ENCODE measurements at regions not wholly inside any gene's neighbourhood (a gene's known extent, or its start where the extent isn't known, plus 50 kb on each side); places are given as distances from the start of the nearest gene placed in this dataset.
A peak's percentile ranks its signal among the peaks of the same experiment; 100 is the strongest.

- Histone ChIP-seq H2AFZ (peak overlapping the region; percentile 71), H3F3A (ENCODE audit: insufficient read depth, low read depth) (peaks cover 21% of the 10 kb centered on the region), H4K20me1 (ENCODE audit: insufficient read depth) (no peaks in the 10 kb centered on the region), H3K36me3 (ENCODE audit: low read depth) (0 out of 2 replicates have a peak, but pooled peaks cover 7% of the 10 kb centered on the region), H3K9me3 (ENCODE audit: insufficient read depth, low read depth) (peaks cover 20% of the 10 kb centered on the region), H3K4me2 (peak overlapping the region; percentile 56), H3K4me3 (peak overlapping the region; percentile 6; the same call in 1 of the 2 replicates), H3K79me2 (ENCODE audit: low read depth) (no peaks in the 10 kb centered on the region), H3K27ac (peak overlapping the region; percentile 92), H3K9me2 (ENCODE audit: insufficient read depth) (no peaks in the 10 kb centered on the region), H3K4me1 (replicated peaks; ENCODE audit: insufficient read depth) (peaks cover 26% of the 10 kb centered on the region), H3K27me3 (ENCODE audit: insufficient read depth, low read depth) (no peaks in the 10 kb centered on the region)
- BruUV-seq (replicated peaks), result TSS peak; percentile 92
- ChIA-PET POLR2A (ENCODE audit: unreplicated experiment) (interaction anchor here (0.5 to 1.1 kb wide), 6 partner anchors 21 to 629 kb away, joined by 3 to 8 read pairs (median 4); partner anchors contain the start of genes NDFIP2 and SPRY2), CTCF (interaction anchor here (1.2 kb wide), 1 partner anchor 405 kb away, joined by 4 read pairs; the partner anchor contains the start of gene SPRY2)
- peak; percentile 63 to 98 for DNase-seq
- TF ChIP-seq EZH2 (IDR thresholded peaks at IDR 0.05; ENCODE audit: low read depth), result no peak
- TF ChIP-seq, protein P1, sequence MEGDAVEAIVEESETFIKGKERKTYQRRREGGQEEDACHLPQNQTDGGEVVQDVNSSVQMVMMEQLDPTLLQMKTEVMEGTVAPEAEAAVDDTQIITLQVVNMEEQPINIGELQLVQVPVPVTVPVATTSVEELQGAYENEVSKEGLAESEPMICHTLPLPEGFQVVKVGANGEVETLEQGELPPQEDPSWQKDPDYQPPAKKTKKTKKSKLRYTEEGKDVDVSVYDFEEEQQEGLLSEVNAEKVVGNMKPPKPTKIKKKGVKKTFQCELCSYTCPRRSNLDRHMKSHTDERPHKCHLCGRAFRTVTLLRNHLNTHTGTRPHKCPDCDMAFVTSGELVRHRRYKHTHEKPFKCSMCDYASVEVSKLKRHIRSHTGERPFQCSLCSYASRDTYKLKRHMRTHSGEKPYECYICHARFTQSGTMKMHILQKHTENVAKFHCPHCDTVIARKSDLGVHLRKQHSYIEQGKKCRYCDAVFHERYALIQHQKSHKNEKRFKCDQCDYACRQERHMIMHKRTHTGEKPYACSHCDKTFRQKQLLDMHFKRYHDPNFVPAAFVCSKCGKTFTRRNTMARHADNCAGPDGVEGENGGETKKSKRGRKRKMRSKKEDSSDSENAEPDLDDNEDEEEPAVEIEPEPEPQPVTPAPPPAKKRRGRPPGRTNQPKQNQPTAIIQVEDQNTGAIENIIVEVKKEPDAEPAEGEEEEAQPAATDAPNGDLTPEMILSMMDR (conservative IDR thresholded peaks at IDR 0.05), result no peak
- intact Hi-C loops (cut with micrococcal nuclease; ENCODE audit: unreplicated experiment), result loop anchor here (1.0 to 2.0 kb wide), 5 partner anchors 67 to 404 kb away; partner anchors contain the start of gene SPRY2
Measured at GRCh38 chr13:79936368-79937136, 404.4 kb downstream of the SPRY2 start.

DNA sequence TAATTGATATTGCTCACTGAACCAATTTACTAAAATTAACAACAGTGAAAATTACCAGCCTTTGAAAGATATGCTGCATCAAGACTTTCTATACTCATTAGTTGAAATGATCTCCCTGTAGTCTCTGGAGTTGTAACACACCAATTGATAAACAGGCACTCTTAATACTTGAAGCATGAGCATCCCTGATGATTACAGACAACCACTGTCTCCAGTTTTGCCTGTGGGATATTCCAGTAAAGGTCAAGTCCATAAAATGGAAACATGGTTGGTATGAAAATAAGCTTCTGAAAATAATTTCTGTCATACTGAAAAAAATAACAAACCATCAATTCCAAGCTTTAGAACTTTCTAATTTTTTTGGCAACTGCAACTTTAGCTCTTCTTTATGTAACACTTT lies 405.8 kb downstream of the SPRY2 start:
- Histone ChIP-seq H3K4me1 (replicated peaks; ENCODE audit: insufficient read depth) (peaks cover 26% of the 10 kb centered on the region), H3F3A (ENCODE audit: insufficient read depth, low read depth) (peaks cover 21% of the 10 kb centered on the region), H3K9me3 (ENCODE audit: insufficient read depth, low read depth) (peaks cover 20% of the 10 kb centered on the region), H3K4me3 (no peak overlapping the region), H4K20me1 (ENCODE audit: insufficient read depth) (no peaks in the 10 kb centered on the region), H2AFZ (no peak overlapping the region), H3K27ac (peak overlapping the region; percentile 92), H3K79me2 (ENCODE audit: low read depth) (no peaks in the 10 kb centered on the region), H3K4me2 (no peak overlapping the region), H3K36me3 (ENCODE audit: low read depth) (0 out of 2 replicates have a peak, but pooled peaks cover 7% of the 10 kb centered on the region), H3K9me2 (ENCODE audit: insufficient read depth) (no peaks in the 10 kb centered on the region), H3K27me3 (ENCODE audit: insufficient read depth, low read depth) (no peaks in the 10 kb centered on the region)
- TF ChIP-seq EZH2 (IDR thresholded peaks at IDR 0.05; ENCODE audit: low read depth), result no peak
- TF ChIP-seq, protein P1 (conservative IDR thresholded peaks at IDR 0.05), result no peak
- POLR2A ChIA-PET (ENCODE audit: unreplicated experiment), result no interaction called here
- CTCF ChIA-PET, result interaction anchor here (0.6 to 1.2 kb wide), 2 partner anchors 12 to 406 kb away, joined by 3 read pairs; partner anchors contain the start of gene SPRY2
- no peak for DNase-seq
- intact Hi-C loops (cut with micrococcal nuclease; ENCODE audit: unreplicated experiment), result no loop called here
- no TSS peak for BruUV-seq (replicated peaks)

- Histone ChIP-seq H3K9me3 (ENCODE audit: insufficient read depth, low read depth) (peaks cover 20% of the 10 kb centered on the region), H3K79me2 (ENCODE audit: low read depth) (no peaks in the 10 kb centered on the region), H4K20me1 (ENCODE audit: insufficient read depth) (no peaks in the 10 kb centered on the region), H3K4me2 (no peak overlapping the region), H3F3A (ENCODE audit: insufficient read depth, low read depth) (peaks cover 21% of the 10 kb centered on the region), H3K9me2 (ENCODE audit: insufficient read depth) (no peaks in the 10 kb centered on the region), H3K27ac (no peak overlapping the region), H3K4me3 (no peak overlapping the region), H3K36me3 (ENCODE audit: low read depth) (0 out of 2 replicates have a peak, but pooled peaks cover 7% of the 10 kb centered on the region), H3K4me1 (replicated peaks; ENCODE audit: insufficient read depth) (peaks cover 26% of the 10 kb centered on the region), H2AFZ (no peak overlapping the region), H3K27me3 (ENCODE audit: insufficient read depth, low read depth) (no peaks in the 10 kb centered on the region)
- no TSS peak for BruUV-seq (replicated peaks)
- intact Hi-C loops (cut with micrococcal nuclease; ENCODE audit: unreplicated experiment), result no loop called here
- no peak for TF ChIP-seq EZH2 (IDR thresholded peaks at IDR 0.05; ENCODE audit: low read depth)
- TF ChIP-seq, protein P1 (conservative IDR thresholded peaks at IDR 0.05), result no peak
- no peak for DNase-seq
- ChIA-PET POLR2A (ENCODE audit: unreplicated experiment) (no interaction called here), CTCF (no interaction called here)
Measured at GRCh38 chr13:79933389-79933788, 407.5 kb downstream of the SPRY2 start.
